Memory B cell (primary cell): ENCODE measurements at regions not wholly inside any gene's neighbourhood (a gene's known extent, or its start where the extent isn't known, plus 50 kb on each side); places are given as distances from the start of the nearest gene placed in this dataset.
"Not testable (repeated sequence)": the region's sequence is repeated elsewhere in the genome, so short reads cannot be mapped to it uniquely, and the experiment has no call there.

ENCODE experiments used
- ATAC-seq: fragments of 150-1000 bp; cut with Tn5 transposase; 2 replicates; pipeline ENCODE4 v1.10.0; 2021; ENCODE audit warnings: low read depth, mild to moderate bottlenecking, moderate library complexity
- DNase-seq, 2 donors: peaks; one replicate each; pipeline ENCODE4 v3.0.0; 2022; ENCODE audit warnings: low spot score in 2 of 2
- H3K27ac Mint-ChIP-seq: one replicate; pipeline ENCODE4 v1.8.0; 2022; ENCODE audit warnings: mild to moderate bottlenecking, moderate library complexity, mixed read lengths
- H3K27me3 Mint-ChIP-seq: one replicate; pipeline ENCODE4 v1.8.0; 2022; ENCODE audit warnings: mixed read lengths
- H3K36me3 Mint-ChIP-seq: one replicate; pipeline ENCODE4 v1.8.0; 2022; ENCODE audit warnings: mild to moderate bottlenecking, mixed read lengths
- H3K4me1 Mint-ChIP-seq: one replicate; pipeline ENCODE4 v1.8.0; 2022; ENCODE audit warnings: mixed read lengths
- H3K4me3 Mint-ChIP-seq: one replicate; pipeline ENCODE4 v1.8.0; 2022; ENCODE audit warnings: mild to moderate bottlenecking, moderate library complexity, mixed read lengths
- H3K9me3 Mint-ChIP-seq: one replicate; pipeline ENCODE4 v1.8.0; 2022; ENCODE audit warnings: mixed read lengths

DNA sequence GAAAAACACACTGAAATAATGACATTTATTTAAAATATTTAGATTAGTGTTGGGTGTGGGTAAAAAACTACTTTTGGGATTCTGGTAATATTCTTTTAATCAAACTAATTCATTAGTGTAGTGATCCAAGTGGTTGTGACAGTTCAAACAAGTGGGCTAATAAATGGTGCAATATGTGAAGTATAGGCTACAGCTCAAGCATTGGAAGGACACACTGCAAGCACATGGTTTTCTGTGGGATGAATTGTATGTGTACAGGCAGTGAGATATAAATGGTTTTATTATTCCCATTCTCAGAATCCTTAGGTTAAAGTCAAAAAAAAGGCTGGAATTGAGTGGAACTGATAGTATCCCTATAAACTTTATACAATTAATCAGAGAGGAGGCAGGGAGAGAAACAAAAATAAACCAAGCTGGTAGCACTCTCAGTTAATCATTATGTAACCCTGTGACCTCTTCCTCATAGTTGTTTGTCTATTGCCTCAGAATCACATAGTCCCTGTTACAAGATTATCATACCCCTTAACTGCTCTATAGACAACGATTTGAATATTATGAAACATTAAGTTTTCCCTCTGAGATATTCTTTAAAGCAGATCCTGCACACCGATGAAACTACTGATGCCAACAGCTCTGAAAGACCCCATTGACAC is 1755.4 kb upstream of the ACO1 start:
- ATAC-seq = no peak
- Mint-ChIP-seq H3K9me3 (peaks cover 5% of the 10 kb centered on the region), H3K36me3 (no peaks in the 10 kb centered on the region)

DNA sequence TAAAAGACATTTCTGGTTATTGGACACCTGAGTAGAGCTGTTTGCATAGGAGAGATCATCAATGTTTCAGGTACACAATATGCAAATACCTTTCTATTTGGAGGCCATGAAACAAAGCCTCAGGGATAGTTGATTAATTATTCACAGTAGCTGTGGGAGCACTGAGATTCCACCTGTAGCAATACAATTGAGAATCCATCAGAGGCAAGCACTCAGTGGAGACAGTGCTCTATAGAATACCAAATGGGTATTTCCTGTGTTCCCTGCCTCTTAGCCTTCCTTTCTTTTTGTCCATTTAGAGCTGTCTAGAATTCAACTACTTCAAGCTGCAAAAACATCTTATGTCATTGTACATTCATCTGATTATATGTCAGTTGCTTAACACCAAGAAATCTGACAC is 1754.0 kb upstream of the ACO1 start:
- no peaks in the 10 kb centered on the region for H3K27me3 Mint-ChIP-seq
- H3K4me3 Mint-ChIP-seq = no peak overlapping the region
- no peaks in the 10 kb centered on the region for H3K36me3 Mint-ChIP-seq
- H3K9me3 Mint-ChIP-seq = peaks cover 3% of the 10 kb centered on the region
- no peak for ATAC-seq
- H3K27ac Mint-ChIP-seq = no peak overlapping the region
- no peak for DNase-seq
- H3K4me1 Mint-ChIP-seq = no peaks in the 10 kb centered on the region

More for the DNA sequence above, 1755.4 kb upstream of the ACO1 start:
- DNase-seq = no peak
- Mint-ChIP-seq H3K27ac (no peak overlapping the region), H3K27me3 (no peaks in the 10 kb centered on the region), H3K4me3 (no peak overlapping the region), H3K4me1 (no peaks in the 10 kb centered on the region)

DNA sequence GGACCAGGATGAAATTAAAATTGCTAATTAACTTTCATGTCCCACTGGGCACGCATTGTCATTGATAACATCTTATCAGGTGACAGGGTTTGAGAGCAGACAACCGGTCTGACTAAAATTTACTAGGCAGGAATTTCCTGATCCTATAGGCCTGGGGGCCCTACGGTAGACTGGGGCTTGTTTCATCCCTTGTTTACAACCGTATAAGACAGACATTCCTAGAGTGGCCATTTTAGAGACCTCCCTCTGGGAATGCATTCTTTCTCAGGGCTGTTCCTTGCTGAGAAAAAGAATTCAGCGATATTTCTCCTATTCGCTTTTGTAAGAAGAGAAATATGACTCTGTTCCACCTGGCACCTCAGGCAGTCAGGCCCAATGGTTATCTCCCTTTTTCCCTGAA is 1737.8 kb upstream of the ACO1 start:
- not testable (repeated sequence) for H3K4me3 Mint-ChIP-seq, H3K27me3 Mint-ChIP-seq, H3K9me3 Mint-ChIP-seq, H3K36me3 Mint-ChIP-seq, DNase-seq, ATAC-seq, H3K27ac Mint-ChIP-seq, H3K4me1 Mint-ChIP-seq

DNA sequence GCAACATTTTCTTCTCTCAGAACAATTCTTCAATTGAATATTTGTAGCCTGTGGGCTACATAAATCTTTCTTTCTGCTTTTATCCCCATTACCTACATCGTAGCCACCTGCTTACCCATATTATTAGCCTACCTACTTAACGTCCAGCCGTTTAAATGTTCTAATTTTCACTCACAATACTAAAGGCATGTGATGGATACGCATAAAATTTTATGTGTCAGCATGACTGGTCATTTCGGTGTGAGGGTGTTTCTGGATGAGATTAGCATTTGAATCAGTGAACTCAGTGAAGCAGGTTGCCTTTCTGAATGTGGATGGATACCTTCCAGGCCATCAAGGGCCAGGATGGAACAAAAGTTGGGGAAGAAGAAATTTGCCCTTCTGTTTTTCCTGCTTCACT is 1722.5 kb upstream of the ACO1 start:
- Mint-ChIP-seq H3K4me1 (no peaks in the 10 kb centered on the region), H3K27ac (no peak overlapping the region), H3K9me3 (no peaks in the 10 kb centered on the region), H3K27me3 (no peaks in the 10 kb centered on the region), H3K4me3 (no peak overlapping the region), H3K36me3 (no peaks in the 10 kb centered on the region)
- no peak for ATAC-seq
- no peak for DNase-seq

DNA sequence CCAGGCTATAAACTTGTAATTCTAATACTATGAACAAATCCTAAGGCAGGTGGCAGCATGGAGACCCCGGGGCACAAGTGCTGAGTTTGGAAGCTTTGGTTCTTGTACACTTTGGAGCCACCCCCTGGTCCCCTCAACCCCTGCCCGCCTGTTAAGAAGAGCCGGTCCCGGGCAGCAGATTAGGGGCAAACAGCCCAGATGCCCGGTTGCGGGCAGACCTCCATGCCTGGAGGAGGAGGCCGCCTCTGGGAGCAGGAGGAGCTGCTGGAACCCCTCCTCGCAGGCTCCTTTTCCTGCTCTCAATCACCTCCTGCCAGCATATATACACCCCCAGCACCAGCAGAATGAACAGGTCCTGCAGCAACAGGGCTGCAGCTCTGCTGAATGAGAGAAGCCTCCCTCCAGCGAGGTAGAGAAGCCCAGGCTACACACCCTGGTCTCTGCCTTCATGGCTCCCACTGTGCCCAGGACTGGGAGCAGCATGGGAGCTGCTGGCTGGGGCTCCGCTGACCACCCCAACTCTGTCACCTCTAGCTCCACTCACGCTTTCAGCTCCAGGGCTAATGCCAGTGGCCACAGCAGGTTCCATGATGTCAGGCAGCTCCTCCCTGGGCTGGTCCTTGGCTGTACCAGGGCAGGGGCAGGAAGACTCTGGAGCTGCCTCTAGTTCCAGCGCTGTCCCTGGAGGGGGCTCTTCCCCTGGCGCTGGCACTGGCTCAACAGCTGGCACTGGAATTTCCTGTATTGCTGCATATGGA is 1713.5 kb upstream of the ACO1 start:
- H3K4me3 Mint-ChIP-seq = no peak overlapping the region
- no peaks in the 10 kb centered on the region for H3K36me3 Mint-ChIP-seq
- H3K4me1 Mint-ChIP-seq = no peaks in the 10 kb centered on the region
- H3K9me3 Mint-ChIP-seq = no peaks in the 10 kb centered on the region
- DNase-seq (no peak), ATAC-seq (no peak)
- no peaks in the 10 kb centered on the region for H3K27me3 Mint-ChIP-seq
- no peak overlapping the region for H3K27ac Mint-ChIP-seq

DNA sequence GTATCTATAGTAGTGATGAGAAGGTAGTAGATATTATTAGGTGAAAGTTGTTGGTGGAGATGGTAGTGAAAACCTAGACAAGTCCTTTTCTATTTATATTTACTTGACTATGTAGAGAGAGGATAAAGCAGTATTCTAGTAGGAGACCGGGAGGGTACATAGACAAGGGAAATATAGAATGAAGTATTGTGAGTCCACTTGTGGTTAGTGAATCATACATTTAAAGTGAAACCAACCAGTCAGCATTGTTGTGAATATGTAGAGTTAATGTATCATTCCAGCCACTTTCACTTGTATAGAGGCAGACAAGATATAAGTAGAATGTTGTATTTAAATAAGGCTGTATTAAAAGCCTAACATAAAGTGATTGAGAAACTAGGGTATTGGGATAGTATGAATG is 1711.3 kb upstream of the ACO1 start:
- Mint-ChIP-seq H3K4me3 (no peak overlapping the region), H3K9me3 (no peaks in the 10 kb centered on the region), H3K36me3 (no peaks in the 10 kb centered on the region), H3K27ac (no peak overlapping the region), H3K4me1 (no peaks in the 10 kb centered on the region), H3K27me3 (no peaks in the 10 kb centered on the region)
- ATAC-seq (no peak), DNase-seq (no peak)

DNA sequence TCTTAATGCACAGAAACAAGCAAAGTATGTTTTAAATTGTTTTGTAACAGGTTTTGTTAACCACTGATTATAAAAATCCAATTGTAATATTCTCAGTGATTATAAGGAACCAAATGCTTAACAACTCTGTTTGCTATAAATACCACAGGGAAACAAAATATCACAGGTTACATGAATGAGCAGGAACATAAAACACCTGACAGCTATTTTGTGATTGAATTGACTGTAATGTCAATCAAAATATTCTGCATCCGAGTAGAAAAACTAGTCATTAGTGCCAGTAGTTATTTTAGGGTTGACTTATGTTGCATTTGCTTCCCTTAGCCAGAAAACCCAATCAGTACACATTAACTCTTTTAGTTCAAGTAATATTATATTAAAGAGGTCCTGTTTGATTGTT is 1707.8 kb upstream of the ACO1 start:
- no peaks in the 10 kb centered on the region for H3K27me3 Mint-ChIP-seq
- H3K27ac Mint-ChIP-seq = no peak overlapping the region
- H3K4me1 Mint-ChIP-seq = no peaks in the 10 kb centered on the region
- no peak for ATAC-seq
- no peaks in the 10 kb centered on the region for H3K9me3 Mint-ChIP-seq
- no peak overlapping the region for H3K4me3 Mint-ChIP-seq
- DNase-seq = no peak
- H3K36me3 Mint-ChIP-seq = no peaks in the 10 kb centered on the region

DNA sequence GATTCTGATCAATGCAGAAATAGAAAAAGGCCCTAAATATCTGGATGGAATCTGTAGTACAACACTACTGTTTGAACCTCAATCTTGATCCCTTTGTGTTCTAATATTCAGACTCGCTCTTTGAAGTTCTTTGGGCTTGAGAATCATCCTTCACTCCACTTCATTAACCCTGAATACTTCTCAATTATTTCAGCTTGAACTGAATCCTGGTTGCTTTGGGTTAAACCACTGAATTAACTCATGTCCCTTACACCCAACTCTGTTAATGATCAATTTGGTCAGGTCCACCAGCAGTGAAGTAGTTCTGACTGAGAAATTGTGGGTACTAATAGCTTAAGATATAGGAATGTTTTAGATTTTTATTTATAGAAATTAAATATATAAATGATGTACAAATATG is 1707.2 kb upstream of the ACO1 start:
- Mint-ChIP-seq H3K4me3 (no peak overlapping the region), H3K27ac (no peak overlapping the region)

DNA sequence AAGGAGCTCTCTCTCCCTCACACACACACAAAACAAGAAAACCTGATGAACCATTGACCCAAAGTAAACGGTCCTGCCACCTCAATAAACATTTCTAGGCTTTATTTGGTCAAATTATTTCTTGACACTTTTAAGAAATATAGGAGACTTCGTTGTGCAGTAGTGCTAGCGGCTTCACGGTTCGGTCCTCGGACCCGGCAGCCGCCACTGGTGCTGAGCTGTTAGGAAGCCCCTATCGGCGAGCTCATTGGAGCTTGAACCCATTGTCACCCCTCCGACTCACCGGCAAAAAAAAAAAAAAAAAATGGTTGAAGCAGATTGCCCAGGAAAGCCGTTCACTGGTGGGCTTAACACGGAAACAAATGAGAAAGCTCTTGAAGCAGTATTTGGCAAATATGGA is 1695.6 kb upstream of the ACO1 start:
- H3K27ac Mint-ChIP-seq = no peak overlapping the region
- no peaks in the 10 kb centered on the region for H3K4me1 Mint-ChIP-seq
- peaks cover 8% of the 10 kb centered on the region for H3K9me3 Mint-ChIP-seq
- no peaks in the 10 kb centered on the region for H3K36me3 Mint-ChIP-seq
- DNase-seq (no peak), ATAC-seq (no peak)
- H3K27me3 Mint-ChIP-seq = no peaks in the 10 kb centered on the region
- H3K4me3 Mint-ChIP-seq = no peak overlapping the region

More for the DNA sequence above, 1707.2 kb upstream of the ACO1 start:
- Mint-ChIP-seq H3K27me3 (no peaks in the 10 kb centered on the region), H3K9me3 (no peaks in the 10 kb centered on the region), H3K4me1 (no peaks in the 10 kb centered on the region), H3K36me3 (no peaks in the 10 kb centered on the region)
- DNase-seq (no peak), ATAC-seq (no peak)

DNA sequence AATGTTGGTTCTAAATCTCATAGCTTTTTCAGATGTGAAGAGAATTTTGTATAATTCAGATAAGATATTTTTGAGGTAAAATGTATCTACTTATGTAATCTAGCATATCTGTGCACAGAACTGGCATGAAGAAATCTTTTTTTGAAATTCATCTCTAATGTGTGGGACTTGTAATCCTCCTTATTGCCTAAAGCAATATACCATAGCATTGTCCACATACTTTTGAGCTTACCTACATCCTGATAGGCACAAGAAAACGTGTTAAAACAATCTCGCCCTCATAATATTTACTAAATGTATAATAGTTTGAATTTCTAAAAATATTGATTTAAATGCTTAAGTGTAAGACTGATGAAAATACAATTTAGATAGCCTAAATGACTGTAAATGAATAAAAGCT is 1686.5 kb upstream of the ACO1 start:
- Mint-ChIP-seq H3K36me3 (no peaks in the 10 kb centered on the region), H3K4me3 (no peak overlapping the region), H3K27me3 (no peaks in the 10 kb centered on the region), H3K9me3 (peaks cover 7% of the 10 kb centered on the region), H3K4me1 (no peaks in the 10 kb centered on the region), H3K27ac (no peak overlapping the region)
- ATAC-seq (no peak), DNase-seq (no peak)

DNA sequence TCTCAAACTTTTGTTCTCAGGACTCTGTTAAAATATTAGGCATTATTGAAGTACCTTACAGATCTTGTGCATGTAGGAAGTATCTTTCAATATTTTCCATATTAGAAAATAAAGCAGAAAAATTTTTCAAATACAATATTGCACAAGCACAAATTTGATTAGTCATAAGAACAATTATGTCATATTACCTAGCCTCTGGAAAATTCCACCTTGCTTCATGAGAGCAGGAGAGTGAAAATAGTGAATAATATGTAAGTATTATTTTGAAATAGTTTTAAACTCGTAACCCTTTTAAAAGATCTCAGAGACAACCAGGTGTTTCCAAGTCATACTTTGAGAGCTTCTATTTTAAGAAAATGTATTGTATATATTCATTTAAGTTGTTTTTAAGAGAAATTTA is 1672.9 kb upstream of the ACO1 start:
- H3K36me3 Mint-ChIP-seq = no peaks in the 10 kb centered on the region
- H3K9me3 Mint-ChIP-seq = peaks cover 2% of the 10 kb centered on the region
- no peak overlapping the region for H3K4me3 Mint-ChIP-seq
- H3K4me1 Mint-ChIP-seq = no peaks in the 10 kb centered on the region
- no peaks in the 10 kb centered on the region for H3K27me3 Mint-ChIP-seq
- no peak overlapping the region for H3K27ac Mint-ChIP-seq
- no peak for DNase-seq
- ATAC-seq = no peak

DNA sequence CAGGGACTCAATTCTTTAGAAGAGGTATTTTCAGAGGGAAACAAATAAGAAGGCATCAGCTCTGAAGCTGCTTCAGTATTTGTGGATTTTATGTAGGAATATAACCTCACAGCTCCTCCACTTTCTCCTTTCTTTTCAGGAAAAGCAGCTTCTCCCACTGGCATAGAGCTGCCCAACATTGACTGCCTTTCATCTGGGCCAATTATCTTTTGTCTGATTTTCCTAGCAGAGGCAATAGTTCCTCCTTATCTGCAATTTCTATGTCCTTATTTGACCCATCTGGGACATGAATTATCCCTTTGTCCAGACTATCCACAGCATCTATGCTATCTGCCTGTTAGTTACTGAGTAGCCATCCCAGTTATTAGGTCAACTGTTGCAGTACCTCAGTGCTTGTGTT is 1671.2 kb upstream of the ACO1 start:
- Mint-ChIP-seq H3K4me3 (no peak overlapping the region), H3K4me1 (no peaks in the 10 kb centered on the region), H3K9me3 (peaks cover 2% of the 10 kb centered on the region), H3K36me3 (no peaks in the 10 kb centered on the region), H3K27ac (no peak overlapping the region), H3K27me3 (no peaks in the 10 kb centered on the region)
- DNase-seq = no peak
- no peak for ATAC-seq

DNA sequence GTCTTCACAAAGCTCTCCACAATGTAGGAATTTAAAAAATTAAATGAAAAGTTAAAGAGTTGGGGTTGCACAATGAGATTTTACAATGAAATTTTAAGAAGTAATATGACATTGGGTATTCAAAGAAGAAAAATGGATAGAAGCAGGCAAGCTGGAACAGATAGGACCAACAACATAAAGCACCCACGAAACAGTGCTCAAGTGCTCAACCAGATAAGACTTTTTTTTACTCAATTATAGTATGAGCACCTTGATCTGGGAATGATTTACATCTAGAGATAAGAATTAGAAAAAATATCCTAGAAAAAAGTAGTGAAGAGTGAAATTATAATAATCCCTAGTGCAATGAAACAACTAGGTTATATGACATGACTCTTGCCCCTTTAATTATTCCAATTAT is 1670.1 kb upstream of the ACO1 start:
- Mint-ChIP-seq H3K36me3 (no peaks in the 10 kb centered on the region), H3K27ac (no peak overlapping the region), H3K27me3 (no peaks in the 10 kb centered on the region), H3K4me3 (no peak overlapping the region), H3K4me1 (no peaks in the 10 kb centered on the region), H3K9me3 (peaks cover 2% of the 10 kb centered on the region)
- no peak for DNase-seq
- no peak for ATAC-seq

DNA sequence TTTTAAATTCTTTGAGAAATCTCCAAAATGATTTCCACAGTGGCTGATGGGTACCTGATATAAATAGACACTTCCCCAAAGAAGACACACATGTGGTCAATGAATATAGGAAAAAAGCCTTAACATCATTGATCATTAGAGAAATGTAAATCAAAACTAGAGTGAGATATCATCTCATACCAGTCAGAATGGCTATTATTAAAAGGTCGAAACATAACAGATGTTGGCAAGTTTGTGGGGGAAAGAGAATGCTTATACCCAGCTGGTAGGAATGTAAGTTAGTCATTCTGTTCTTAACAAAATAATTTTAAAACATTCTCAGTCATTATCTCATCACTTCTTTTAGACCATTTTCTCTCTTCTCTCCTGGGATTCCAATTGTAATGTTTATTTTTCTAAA is 1666.0 kb upstream of the ACO1 start:
- no peak for DNase-seq
- no peak for ATAC-seq
- Mint-ChIP-seq H3K36me3 (no peaks in the 10 kb centered on the region), H3K27ac (no peak overlapping the region), H3K4me1 (no peaks in the 10 kb centered on the region), H3K9me3 (peaks cover 2% of the 10 kb centered on the region), H3K4me3 (no peak overlapping the region), H3K27me3 (no peaks in the 10 kb centered on the region)

DNA sequence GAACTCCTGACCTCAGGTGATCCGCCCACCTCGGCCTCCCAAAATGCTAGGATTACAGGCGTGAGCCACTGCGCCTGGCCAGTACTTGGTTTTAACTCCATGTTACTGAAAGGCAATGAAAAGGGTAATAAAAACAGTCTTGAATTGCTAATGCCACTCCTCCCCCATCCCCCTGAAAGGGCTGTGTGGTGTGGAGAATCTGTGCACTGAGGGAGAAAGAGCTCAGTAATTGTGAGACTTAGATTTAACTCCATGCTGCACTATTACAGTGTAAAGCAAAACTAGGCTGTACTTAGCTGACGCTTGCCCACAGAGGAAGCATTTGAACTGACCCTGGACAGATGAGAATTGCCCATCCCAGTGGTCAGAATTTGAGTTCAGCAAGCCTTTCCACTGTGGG is 1662.4 kb upstream of the ACO1 start:
- no peaks in the 10 kb centered on the region for H3K27me3 Mint-ChIP-seq
- H3K9me3 Mint-ChIP-seq = peaks cover 1% of the 10 kb centered on the region
- H3K36me3 Mint-ChIP-seq = no peaks in the 10 kb centered on the region
- H3K4me3 Mint-ChIP-seq = no peak overlapping the region
- no peaks in the 10 kb centered on the region for H3K4me1 Mint-ChIP-seq
- ATAC-seq (no peak), DNase-seq (no peak)
- no peak overlapping the region for H3K27ac Mint-ChIP-seq
